ENCODE measurements at regions not wholly inside any gene's neighbourhood (a gene's known extent, or its start where the extent isn't known, plus 50 kb on each side); places are given as distances from the start of the nearest gene placed in this dataset.

DNA sequence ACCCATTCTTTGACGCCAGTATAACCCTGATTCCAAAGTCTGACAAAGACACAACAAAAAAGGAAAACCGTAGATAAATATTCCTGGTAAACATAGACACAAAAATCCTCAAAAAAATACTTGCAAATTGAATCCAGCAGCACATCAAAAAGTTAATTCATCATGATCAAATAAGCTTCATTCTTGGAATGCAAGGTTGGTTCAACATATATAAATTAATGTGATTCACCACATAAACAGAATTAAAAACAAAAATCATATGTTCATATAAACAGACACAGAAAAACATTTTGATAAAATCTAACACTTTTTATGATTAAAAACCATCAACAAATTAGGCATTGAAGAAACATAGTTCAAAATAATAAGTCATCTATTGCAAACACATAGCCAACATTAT is 324.2 kb upstream of the TRPC7 start:
- Histone ChIP-seq H3K36me3 (no peaks in the 10 kb centered on the region), H3K27ac (no peak overlapping the region), H3K9me3 (peaks cover 4 to 16% of the 10 kb centered on the region in 2 donors), H3K4me1 (no peaks in the 10 kb centered on the region), H3K4me3 (no peak overlapping the region), H3K27me3 (no peaks in the 10 kb centered on the region)
- intact Hi-C loops (cut with DNase I): no loop called here
- no peak for DNase-seq (ENCODE audit: low spot score in 2 of 2)
- TF ChIP-seq CTCF (IDR thresholded peaks at IDR 0.05): no peak

DNA sequence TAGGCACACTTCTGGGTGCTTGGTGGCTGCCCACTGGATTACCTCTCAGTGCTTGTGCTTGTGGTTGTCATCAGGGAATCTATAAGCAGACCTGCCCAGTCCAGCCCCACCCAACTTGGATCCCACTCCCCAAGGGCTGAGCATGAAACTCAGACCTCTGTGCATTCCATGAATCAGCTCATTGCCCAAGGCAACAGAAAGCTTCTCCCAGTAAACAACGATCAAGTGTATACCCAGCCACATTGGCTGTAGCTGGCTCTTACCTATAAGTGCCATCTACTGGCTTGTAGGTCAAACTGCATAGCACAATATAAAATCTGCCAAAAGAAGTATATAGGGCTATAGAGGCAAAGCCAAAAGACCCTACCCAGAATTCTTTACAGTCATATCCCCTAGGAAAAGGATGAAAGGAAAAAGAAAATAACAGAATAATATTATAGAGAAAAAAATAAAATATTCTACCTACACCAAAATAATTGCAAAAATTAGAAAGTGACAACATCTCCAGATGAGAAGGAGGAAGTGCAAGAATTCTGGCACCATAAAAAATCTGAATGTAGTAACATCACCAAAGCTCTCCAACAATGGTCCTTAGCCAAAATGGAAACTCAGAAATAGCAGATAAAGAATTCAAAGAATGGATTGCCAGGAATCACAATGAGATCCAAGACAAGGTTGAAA is 321.0 kb upstream of the TRPC7 start:
- H3K4me1 ChIP-seq: no peaks in the 10 kb centered on the region
- H3K27ac ChIP-seq: no peak overlapping the region
- no peak for TF ChIP-seq CTCF (IDR thresholded peaks at IDR 0.05)
- no peaks in the 10 kb centered on the region for H3K36me3 ChIP-seq
- H3K4me3 ChIP-seq: no peak overlapping the region
- peaks cover 4 to 16% of the 10 kb centered on the region in 2 donors for H3K9me3 ChIP-seq
- intact Hi-C loops (cut with DNase I): no loop called here
- DNase-seq (ENCODE audit: low spot score in 2 of 2): no peak
- no peaks in the 10 kb centered on the region for H3K27me3 ChIP-seq

DNA sequence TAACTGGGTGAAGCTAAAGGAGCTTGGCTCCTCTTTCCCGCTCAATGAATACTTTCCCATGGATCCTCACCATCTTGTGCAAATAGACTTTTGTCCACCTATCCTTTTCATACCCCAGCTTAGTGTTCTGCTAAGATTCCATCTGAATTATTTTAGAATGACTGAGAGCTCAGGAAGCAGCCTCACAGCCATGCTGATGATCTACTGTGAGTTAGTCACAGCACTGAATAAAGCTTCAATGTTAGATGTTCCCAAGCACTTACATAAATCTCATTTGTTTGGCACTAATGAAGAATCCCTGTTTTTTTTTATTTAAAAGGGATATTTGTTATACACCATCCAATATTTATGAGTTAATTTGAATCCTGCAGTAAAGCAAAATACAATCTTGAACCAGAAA is 317.6 kb upstream of the TRPC7 start:
- DNase-seq (ENCODE audit: low spot score in 2 of 2): no peak
- Histone ChIP-seq H3K27me3 (no peaks in the 10 kb centered on the region), H3K4me3 (no peak overlapping the region), H3K9me3 (peaks cover 4 to 11% of the 10 kb centered on the region in 2 donors), H3K4me1 (no peaks in the 10 kb centered on the region), H3K36me3 (no peaks in the 10 kb centered on the region), H3K27ac (no peak overlapping the region)
- intact Hi-C loops (cut with DNase I): no loop called here
- TF ChIP-seq CTCF (IDR thresholded peaks at IDR 0.05): no peak

GRCh38 chr5:136679233-136679632 is 313.9 kb upstream of the TRPC7 start:
- H3K4me3 ChIP-seq: no peak overlapping the region
- intact Hi-C loops (cut with DNase I): no loop called here
- no peak for TF ChIP-seq CTCF (IDR thresholded peaks at IDR 0.05)
- DNase-seq (ENCODE audit: low spot score in 2 of 2): no peak
- H3K4me1 ChIP-seq: no peaks in the 10 kb centered on the region
- no peaks in the 10 kb centered on the region for H3K27me3 ChIP-seq
- H3K36me3 ChIP-seq: no peaks in the 10 kb centered on the region
- H3K27ac ChIP-seq: no peak overlapping the region
- no peaks in the 10 kb centered on the region for H3K9me3 ChIP-seq

DNA sequence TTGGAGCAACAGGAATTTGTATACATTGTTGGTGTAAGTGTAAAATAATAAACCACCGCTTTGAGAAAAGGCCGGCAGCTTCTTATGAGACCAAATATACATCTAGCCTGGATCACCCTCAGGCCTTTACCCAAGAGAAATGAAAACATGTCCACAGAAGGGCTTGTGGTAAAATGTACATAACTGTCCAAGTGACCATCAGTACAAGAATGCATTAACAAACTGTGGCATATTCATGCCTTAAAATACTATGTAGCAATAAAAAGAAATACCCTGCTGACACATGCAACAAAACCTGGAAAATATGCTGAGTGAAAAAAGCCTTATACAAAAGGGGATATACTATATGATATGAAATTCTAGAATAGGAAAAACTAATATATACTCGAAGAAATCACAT is 311.9 kb upstream of the TRPC7 start:
- Histone ChIP-seq H3K9me3 (no peaks in the 10 kb centered on the region), H3K27ac (no peak overlapping the region), H3K27me3 (no peaks in the 10 kb centered on the region), H3K36me3 (no peaks in the 10 kb centered on the region), H3K4me1 (no peaks in the 10 kb centered on the region), H3K4me3 (no peak overlapping the region)
- no peak for DNase-seq (ENCODE audit: low spot score in 2 of 2)
- intact Hi-C loops (cut with DNase I): no loop called here
- TF ChIP-seq CTCF (IDR thresholded peaks at IDR 0.05): no peak

DNA sequence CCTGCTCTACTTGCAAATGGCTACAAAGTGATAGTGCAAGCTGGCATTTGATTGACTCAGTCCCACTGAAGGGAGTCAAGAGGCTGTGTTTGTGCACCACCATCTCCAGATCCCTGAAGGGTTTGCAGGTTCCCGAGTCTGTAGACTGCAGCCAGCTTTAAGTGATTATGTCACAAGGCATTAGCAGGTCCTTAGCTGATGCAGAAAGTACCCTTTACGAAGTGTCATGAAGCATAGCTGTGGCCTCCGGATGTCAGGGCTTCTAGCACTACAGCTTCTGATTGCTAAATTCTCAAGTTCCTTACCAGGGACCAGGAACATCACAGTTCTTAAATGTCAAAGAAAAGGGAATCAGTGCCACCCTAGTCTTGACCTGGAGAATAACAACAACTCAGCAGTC is 311.3 kb upstream of the TRPC7 start:
- Histone ChIP-seq H3K36me3 (no peaks in the 10 kb centered on the region), H3K27me3 (no peaks in the 10 kb centered on the region), H3K9me3 (no peaks in the 10 kb centered on the region), H3K4me1 (no peaks in the 10 kb centered on the region), H3K27ac (no peak overlapping the region), H3K4me3 (no peak overlapping the region)
- TF ChIP-seq CTCF (IDR thresholded peaks at IDR 0.05): no peak
- no peak for DNase-seq (ENCODE audit: low spot score in 2 of 2)
- intact Hi-C loops (cut with DNase I): no loop called here

Data from ascending aorta (tissue), 2 donors.